K562 (cell line): ENCODE measurements at regions not wholly inside any gene's neighbourhood (a gene's known extent, or its start where the extent isn't known, plus 50 kb on each side); places are given as distances from the start of the nearest gene placed in this dataset.

Source experiments
- ATAC-seq: fragments of 200-7000 bp; cut with Tn5 transposase; 3 replicates; pipeline ENCODE4 v1.9.1; 2020; ENCODE audit warnings: moderate library complexity
- BruUV-seq: library from RNA; stranded (reverse); fragments of 400-500 nt; replicated peaks from 2 replicates; lab custom pipeline; 2021; lab: Mats Ljungman, UMichigan
- CTCF ChIA-PET: fragments of 300-600 bp; formaldehyde crosslinking; extraction: SDS; loops from one replicate; lab custom pipeline; 2021; ENCODE audit warnings: low intra/inter-chr PET ratio; lab: Yijun Ruan, JAX
- POLR2A ChIA-PET: fragments of 300-600, 350-650 bp; sonication (Branson Sonifier 250); formaldehyde crosslinking; extraction: SDS; loops from one replicate; lab custom pipeline; 2021; ENCODE audit warnings: antibody characterized with exemption, inconsistent platforms; lab: Yijun Ruan, JAX
- DNase-seq, 4 experiments: peaks; one replicate each; pipeline versions ENCODE4 v3.0.0 to v3.0.0-alpha.2; 2011 to 2018; ENCODE audit warnings: low spot score in 3 of 4, mixed read lengths in 3 of 4; ENCODE audit errors: extremely low read depth in 1 of 4
- FAIRE-seq: peaks from 2 replicates; lab custom pipeline; 2011; peaks lifted over from hg19 to GRCh38; lab: Jason Lieb, UNC
- H2AFZ ChIP-seq: 2 replicates; pipeline ENCODE4 v1.6.0; 2011; ENCODE audit warnings: low read depth, low read length, control low read depth, inconsistent platforms
- H3K27ac ChIP-seq: fragments of 200-600 bp; 3 replicates; pipeline ENCODE4 v1.8.0; 2011; ENCODE audit warnings: low read depth, mild to moderate bottlenecking, control low read depth, inconsistent platforms, low read length, moderate library complexity, mixed read lengths; ENCODE audit errors: extremely low read depth
- H3K27me3 ChIP-seq, 2 experiments: fragments of 300-600 bp in 1 of 2; 2 replicates in 1 of 2; 3 replicates in 1 of 2; pipeline versions ENCODE4 v1.6.0 to v1.8.0; 2011; ENCODE audit warnings: inconsistent platforms in 2 of 2, low read length in 2 of 2, mild to moderate bottlenecking in 1 of 2, mixed read lengths in 1 of 2, moderate library complexity in 1 of 2; ENCODE audit not compliant: control insufficient read depth in 2 of 2, insufficient read depth in 2 of 2
- H3K36me3 ChIP-seq: fragments of 300-600 bp; 3 replicates; pipeline ENCODE4 v1.8.0; 2011; ENCODE audit warnings: mild to moderate bottlenecking, low read length, inconsistent platforms; ENCODE audit not compliant: control insufficient read depth, insufficient read depth
- H3K4me1 ChIP-seq, 2 experiments: fragments of 200-600 bp in 1 of 2; replicated peaks in 1 of 2; 2 replicates in 1 of 2; 3 replicates in 1 of 2; pipeline versions ENCODE4 v1.5.1 to v1.8.0; 2011; ENCODE audit warnings: inconsistent platforms in 2 of 2, low read length in 2 of 2, mild to moderate bottlenecking in 1 of 2, mixed read lengths in 1 of 2, moderate library complexity in 1 of 2; ENCODE audit not compliant: control insufficient read depth in 2 of 2, insufficient read depth in 2 of 2
- H3K4me2 ChIP-seq: 2 replicates; pipeline ENCODE4 v1.6.1; 2011; ENCODE audit warnings: low read length, control low read depth, inconsistent platforms, mixed read lengths; ENCODE audit not compliant: insufficient read depth
- H3K4me3 ChIP-seq: fragments of 200-600 bp; sonication (generic), shearing (Covaris generic); 2 replicates; pipeline ENCODE4 v1.5.1; 2016; ENCODE audit warnings: control low read depth, inconsistent platforms
- H3K79me2 ChIP-seq: fragments of 200-600 bp; 3 replicates; pipeline ENCODE4 v1.8.0; 2011; ENCODE audit warnings: low read length, inconsistent platforms; ENCODE audit not compliant: control insufficient read depth, insufficient read depth
- H3K9ac ChIP-seq, 2 experiments: 2 replicates each; pipeline versions ENCODE4 v1.6.0 to v1.6.1; 2011; ENCODE audit warnings: low read depth in 2 of 2, low read length in 2 of 2, control low read depth in 1 of 2, inconsistent platforms in 1 of 2, mild to moderate bottlenecking in 1 of 2, mixed read lengths in 1 of 2; ENCODE audit not compliant: insufficient read depth in 1 of 2
- H3K9me1 ChIP-seq: one replicate; pipeline ENCODE4 v1.6.0; 2011; ENCODE audit warnings: inconsistent platforms, mild to moderate bottlenecking, low read length, moderate library complexity; ENCODE audit not compliant: control insufficient read depth, insufficient read depth
- H3K9me3 ChIP-seq: replicated peaks from 2 replicates; pipeline ENCODE4 v1.5.1; 2011; ENCODE audit warnings: low read depth, low read length, inconsistent platforms; ENCODE audit not compliant: control insufficient read depth, insufficient read depth
- H4K20me1 ChIP-seq: replicated peaks from 2 replicates; pipeline ENCODE4 v1.6.1; 2011; ENCODE audit warnings: low read length, inconsistent platforms, mixed read lengths; ENCODE audit not compliant: control insufficient read depth, insufficient read depth
- ARID1B ChIP-seq: fragments of 450-650 bp; IDR thresholded peaks from 2 replicates; pipeline ENCODE4 v1.6.1; 2016; ENCODE audit warnings: antibody characterized with exemption, mild to moderate bottlenecking, inconsistent platforms
- CBFA2T2 ChIP-seq: fragments of 450-650 bp; conservative IDR thresholded peaks from 2 replicates; pipeline ENCODE4 v1.6.1; 2017; ENCODE audit warnings: mild to moderate bottlenecking
- DPF2 ChIP-seq: fragments of 450-650 bp; IDR thresholded peaks from 2 replicates; pipeline ENCODE4 v1.6.1; 2016
- FIP1L1 ChIP-seq: fragments of 200-400 bp; formaldehyde crosslinking; IDR thresholded peaks from 2 replicates; pipeline ENCODE4 v1.6.1; 2018; ENCODE audit warnings: mild to moderate bottlenecking, low read depth, low read length; ENCODE audit not compliant: poor library complexity, severe bottlenecking
- FOXA3 ChIP-seq, 2 experiments: fragments of 450-650 bp in 1 of 2; sonication (generic) in 1 of 2; formaldehyde crosslinking; IDR thresholded peaks in 1 of 2; conservative IDR thresholded peaks in 1 of 2; 2 replicates each; pipeline versions ENCODE4 v1.4.0 to v1.8.0; 2020 to 2022; ENCODE audit warnings: mild to moderate bottlenecking in 2 of 2, missing genetic modification reagents in 1 of 2
- HNRNPK ChIP-seq: fragments of 200-400 bp; formaldehyde crosslinking; IDR thresholded peaks from one replicate; pipeline ENCODE4 v1.6.1; 2018; ENCODE audit warnings: mild to moderate bottlenecking, low read depth, low read length; ENCODE audit not compliant: poor library complexity, severe bottlenecking
- JUN ChIP-seq, 2 experiments: sonication (generic) in 1 of 2; formaldehyde crosslinking in 1 of 2; IDR thresholded peaks; 2 replicates each; pipeline versions ENCODE4 v1.6.1 to v1.8.0; 2012 to 2022; ENCODE audit warnings: borderline replicate concordance in 2 of 2, mild to moderate bottlenecking in 2 of 2, improper control_type of control experiment in 1 of 2, low read depth in 1 of 2, low read length in 1 of 2, missing genetic modification reagents in 1 of 2
- NR2C1 ChIP-seq, 2 experiments: fragments of 450-650 bp; IDR thresholded peaks; 2 replicates each; pipeline ENCODE4 v1.6.1; 2017; ENCODE audit warnings: mild to moderate bottlenecking in 2 of 2, antibody characterized with exemption in 1 of 2, inconsistent platforms in 1 of 2, missing compliant biosample characterization in 1 of 2, missing genetic modification characterization in 1 of 2
- NUFIP1 ChIP-seq: fragments of 450-650 bp; IDR thresholded peaks from 2 replicates; pipeline ENCODE4 v1.6.1; 2018; ENCODE audit not compliant: partially characterized antibody
- SP1 ChIP-seq: sonication (generic); formaldehyde crosslinking; IDR thresholded peaks from 2 replicates; pipeline ENCODE4 v1.8.1; 2022; ENCODE audit warnings: mild to moderate bottlenecking, missing genetic modification reagents
- STAT5A ChIP-seq: IDR thresholded peaks from 2 replicates; pipeline ENCODE4 v1.6.1; 2012; ENCODE audit warnings: low read length, inconsistent platforms, borderline replicate concordance
- WGBS: fragments of 100-300 bp; shearing (Covaris generic); methylation state at CpG from one replicate; pipeline ENCODE4 v1.1.6; 2016; ENCODE audit warnings: low coverage, mixed read lengths; ENCODE audit not compliant: insufficient coverage; ENCODE audit errors: missing lambda C conversion rate; 5-methylcytosine and 5-hydroxymethylcytosine counted together
- in situ Hi-C: fragments of 300-500 bp; cut with MboI; formaldehyde crosslinking; loops from 4 replicates; pipeline ENCODE4 v1.15.0; 2018; ENCODE audit warnings: inconsistent platforms, mixed read lengths
- intact Hi-C: fragments of 100-400 bp; cut with micrococcal nuclease; formaldehyde crosslinking; loops from 2 replicates; pipeline ENCODE4 v1.14.2; 2022
- TF ChIP-seq, protein P1 (sequence below), 2 experiments: fragments of 450-650 bp in 1 of 2; sonication (generic) in 1 of 2; formaldehyde crosslinking; conservative IDR thresholded peaks; 2 replicates each; pipeline versions ENCODE4 v1.4.0 to v1.8.1; 2020 to 2022; ENCODE audit warnings: mild to moderate bottlenecking in 1 of 2, missing genetic modification reagents in 1 of 2
- TF ChIP-seq, protein P2 (sequence below): fragments of 450-650 bp; IDR thresholded peaks from 2 replicates; pipeline ENCODE4 v1.6.1; 2016
- TF ChIP-seq, protein P3 (sequence below): sonication (generic); formaldehyde crosslinking; IDR thresholded peaks from 2 replicates; pipeline ENCODE4 v1.8.0; 2022; ENCODE audit warnings: missing genetic modification reagents, mild to moderate bottlenecking, borderline replicate concordance
- TF ChIP-seq, protein P4 (sequence below): sonication (generic); formaldehyde crosslinking; IDR thresholded peaks from 2 replicates; pipeline ENCODE4 v1.8.1; 2023; ENCODE audit warnings: mild to moderate bottlenecking, missing genetic modification reagents, moderate library complexity

DNA sequence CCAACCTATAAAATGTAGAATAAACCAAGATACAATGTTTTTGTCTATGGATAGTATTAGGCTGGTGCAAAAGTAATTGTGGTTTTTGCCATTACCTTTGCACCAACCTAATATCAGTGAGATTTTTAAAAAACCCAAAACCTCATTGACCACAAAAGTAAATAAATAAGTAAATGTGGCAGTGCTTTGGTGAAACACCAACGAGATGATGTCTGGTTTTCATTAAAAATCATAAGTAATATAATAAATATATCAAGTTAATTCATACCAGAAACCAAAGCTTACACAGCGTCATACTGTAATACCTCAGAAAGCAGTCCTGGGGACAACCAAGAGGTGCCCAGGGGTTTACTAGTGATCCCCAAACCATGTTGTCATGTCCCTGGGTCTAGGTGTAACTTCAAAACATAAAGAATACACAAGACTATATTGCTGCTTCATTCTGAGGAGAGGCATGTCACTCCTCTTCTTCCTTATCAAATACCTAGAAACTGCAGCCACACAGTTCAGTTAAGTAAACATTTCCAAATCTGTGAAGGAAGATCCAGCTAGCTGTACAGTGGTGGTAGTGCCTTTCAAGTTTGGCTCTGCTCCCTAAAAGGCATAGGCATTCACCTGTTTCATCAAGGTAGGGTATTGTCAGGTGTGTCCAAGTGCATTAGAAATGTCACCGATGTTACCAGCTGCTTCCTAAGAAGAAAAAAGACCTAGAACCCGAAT lies 51.6 kb upstream of the ZC3H11B start:
- peak; percentile 26 for FAIRE-seq
- CTCF ChIA-PET: no interaction called here
- TF ChIP-seq, protein P1, sequence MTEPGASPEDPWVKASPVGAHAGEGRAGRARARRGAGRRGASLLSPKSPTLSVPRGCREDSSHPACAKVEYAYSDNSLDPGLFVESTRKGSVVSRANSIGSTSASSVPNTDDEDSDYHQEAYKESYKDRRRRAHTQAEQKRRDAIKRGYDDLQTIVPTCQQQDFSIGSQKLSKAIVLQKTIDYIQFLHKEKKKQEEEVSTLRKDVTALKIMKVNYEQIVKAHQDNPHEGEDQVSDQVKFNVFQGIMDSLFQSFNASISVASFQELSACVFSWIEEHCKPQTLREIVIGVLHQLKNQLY (CRISPR knock-in tag; conservative IDR thresholded peaks at IDR 0.05): no peak
- TF ChIP-seq, protein P2, sequence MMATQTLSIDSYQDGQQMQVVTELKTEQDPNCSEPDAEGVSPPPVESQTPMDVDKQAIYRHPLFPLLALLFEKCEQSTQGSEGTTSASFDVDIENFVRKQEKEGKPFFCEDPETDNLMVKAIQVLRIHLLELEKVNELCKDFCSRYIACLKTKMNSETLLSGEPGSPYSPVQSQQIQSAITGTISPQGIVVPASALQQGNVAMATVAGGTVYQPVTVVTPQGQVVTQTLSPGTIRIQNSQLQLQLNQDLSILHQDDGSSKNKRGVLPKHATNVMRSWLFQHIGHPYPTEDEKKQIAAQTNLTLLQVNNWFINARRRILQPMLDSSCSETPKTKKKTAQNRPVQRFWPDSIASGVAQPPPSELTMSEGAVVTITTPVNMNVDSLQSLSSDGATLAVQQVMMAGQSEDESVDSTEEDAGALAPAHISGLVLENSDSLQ: peak; percentile 67
- TF ChIP-seq FOXA3 (CRISPR knock-in tag; conservative IDR thresholded peaks at IDR 0.05 in 1 of 2, IDR thresholded peaks at IDR 0.05 in 1 of 2) (peak in 1 of 2 experiments; percentile 77; a peak in 2 of 4 replicates), NUFIP1 (no peak), DPF2 (0 out of 2 replicates have a peak, but pooled peaks have one; percentile 19), HNRNPK (no peak), NR2C1 (IDR thresholded peaks at IDR 0.05) (no peak), NR2C1 (tag; IDR thresholded peaks at IDR 0.05) (no peak), STAT5A (peak; percentile 40; the same call in 1 of the 2 replicates), CBFA2T2 (no peak), SP1 (no peak), ARID1B (peak; percentile 31; the same call in 1 of the 2 replicates), JUN (IDR thresholded peaks at IDR 0.05; ENCODE audit: borderline replicate concordance, low read depth, low read length) (no peak), JUN (CRISPR knock-in tag; IDR thresholded peaks at IDR 0.05; ENCODE audit: borderline replicate concordance) (no peak), FIP1L1 (no peak)
- TF ChIP-seq, protein P3, sequence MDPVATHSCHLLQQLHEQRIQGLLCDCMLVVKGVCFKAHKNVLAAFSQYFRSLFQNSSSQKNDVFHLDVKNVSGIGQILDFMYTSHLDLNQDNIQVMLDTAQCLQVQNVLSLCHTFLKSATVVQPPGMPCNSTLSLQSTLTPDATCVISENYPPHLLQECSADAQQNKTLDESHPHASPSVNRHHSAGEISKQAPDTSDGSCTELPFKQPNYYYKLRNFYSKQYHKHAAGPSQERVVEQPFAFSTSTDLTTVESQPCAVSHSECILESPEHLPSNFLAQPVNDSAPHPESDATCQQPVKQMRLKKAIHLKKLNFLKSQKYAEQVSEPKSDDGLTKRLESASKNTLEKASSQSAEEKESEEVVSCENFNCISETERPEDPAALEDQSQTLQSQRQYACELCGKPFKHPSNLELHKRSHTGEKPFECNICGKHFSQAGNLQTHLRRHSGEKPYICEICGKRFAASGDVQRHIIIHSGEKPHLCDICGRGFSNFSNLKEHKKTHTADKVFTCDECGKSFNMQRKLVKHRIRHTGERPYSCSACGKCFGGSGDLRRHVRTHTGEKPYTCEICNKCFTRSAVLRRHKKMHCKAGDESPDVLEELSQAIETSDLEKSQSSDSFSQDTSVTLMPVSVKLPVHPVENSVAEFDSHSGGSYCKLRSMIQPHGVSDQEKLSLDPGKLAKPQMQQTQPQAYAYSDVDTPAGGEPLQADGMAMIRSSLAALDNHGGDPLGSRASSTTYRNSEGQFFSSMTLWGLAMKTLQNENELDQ (CRISPR knock-in tag): no peak
- TF ChIP-seq, protein P4, sequence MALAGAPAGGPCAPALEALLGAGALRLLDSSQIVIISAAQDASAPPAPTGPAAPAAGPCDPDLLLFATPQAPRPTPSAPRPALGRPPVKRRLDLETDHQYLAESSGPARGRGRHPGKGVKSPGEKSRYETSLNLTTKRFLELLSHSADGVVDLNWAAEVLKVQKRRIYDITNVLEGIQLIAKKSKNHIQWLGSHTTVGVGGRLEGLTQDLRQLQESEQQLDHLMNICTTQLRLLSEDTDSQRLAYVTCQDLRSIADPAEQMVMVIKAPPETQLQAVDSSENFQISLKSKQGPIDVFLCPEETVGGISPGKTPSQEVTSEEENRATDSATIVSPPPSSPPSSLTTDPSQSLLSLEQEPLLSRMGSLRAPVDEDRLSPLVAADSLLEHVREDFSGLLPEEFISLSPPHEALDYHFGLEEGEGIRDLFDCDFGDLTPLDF: no peak

More for the DNA sequence above, 51.6 kb upstream of the ZC3H11B start:
- intact Hi-C loops: loop anchor here (5.0 to 10.0 kb wide), 2 partner anchors 460 to 1407 kb away; no protein-coding TSS in a partner anchor
- H3K4me2 ChIP-seq: peak overlapping the region; percentile 34; the same call in 1 of the 2 replicates
- POLR2A ChIA-PET: no interaction called here
- no peaks in the 10 kb centered on the region for H3K79me2 ChIP-seq
- in situ Hi-C loops: no loop called here
- no peak overlapping the region for H3K27ac ChIP-seq
- no peaks in the 10 kb centered on the region for H3K36me3 ChIP-seq
- peak; percentile 60 for ATAC-seq
- no peak overlapping the region for H3K4me3 ChIP-seq
- no peak overlapping the region for H2AFZ ChIP-seq
- no peaks in the 10 kb centered on the region for H3K9me1 ChIP-seq
- BruUV-seq: no TSS peak
- no peaks in the 10 kb centered on the region for H4K20me1 ChIP-seq
- H3K9ac ChIP-seq: no peak overlapping the region
- no peaks in the 10 kb centered on the region for H3K27me3 ChIP-seq
- 5% methylated on average over 4 of the region's 4 CpGs for WGBS
- H3K9me3 ChIP-seq: no peaks in the 10 kb centered on the region
- peak in 2 of 4 experiments; percentile 8 to 16 for DNase-seq
- H3K4me1 ChIP-seq: peaks cover 0 to 7% of the 10 kb centered on the region in 2 experiments; a peak in 4 of 5 replicates
